ENCODE measurements at regions not wholly inside any gene's neighbourhood (a gene's known extent, or its start where the extent isn't known, plus 50 kb on each side); places are given as distances from the start of the nearest gene placed in this dataset.
"Not testable (repeated sequence)": the region's sequence is repeated elsewhere in the genome, so short reads cannot be mapped to it uniquely, and the experiment has no call there.

- no peak for DNase-seq
- Histone ChIP-seq H3K9me3 (no peaks in the 10 kb centered on the region), H3K4me1 (no peaks in the 10 kb centered on the region), H3K4me3 (no peak overlapping the region), H3K27me3 (no peaks in the 10 kb centered on the region), H3K36me3 (no peaks in the 10 kb centered on the region), H3K27ac (no peak overlapping the region)
- intact Hi-C loops (cut with DNase I; ENCODE audit: low total_unique reads): no loop called here
- no peak for TF ChIP-seq CTCF (IDR thresholded peaks at IDR 0.05)
These were observed 161.6 kb upstream of the CTAGE1 start for GRCh38 chr18:22579271-22579670.

- peaks cover 0 to 4% (median 0%) of the 10 kb centered on the region in 3 donors for H3K9me3 ChIP-seq
- H3K27ac ChIP-seq: no peak overlapping the region
- no peak overlapping the region for H3K4me3 ChIP-seq
- H3K27me3 ChIP-seq: no peaks in the 10 kb centered on the region
- no peak for DNase-seq
- no peaks in the 10 kb centered on the region for H3K4me1 ChIP-seq
- no peaks in the 10 kb centered on the region for H3K36me3 ChIP-seq
- intact Hi-C loops (cut with DNase I; ENCODE audit: low total_unique reads): no loop called here
- no peak for TF ChIP-seq CTCF (IDR thresholded peaks at IDR 0.05)
These were observed 167.6 kb upstream of the CTAGE1 start for GRCh38 chr18:22585333-22585732.

- intact Hi-C loops (cut with DNase I; ENCODE audit: low total_unique reads): no loop called here
- no peak overlapping the region for H3K27ac ChIP-seq
- DNase-seq: no peak
These were observed 168.1 kb upstream of the CTAGE1 start for GRCh38 chr18:22585821-22586220.

GRCh38 chr18:22591222-22591621 is 173.5 kb upstream of the CTAGE1 start:
- Histone ChIP-seq H3K9me3 (peaks cover 0 to 4% (median 0%) of the 10 kb centered on the region in 3 donors), H3K27ac (no peak overlapping the region), H3K4me3 (no peak overlapping the region), H3K36me3 (no peaks in the 10 kb centered on the region), H3K27me3 (no peaks in the 10 kb centered on the region), H3K4me1 (peaks cover 0 to 8% (median 0%) of the 10 kb centered on the region in 4 donors)
- DNase-seq: no peak
- TF ChIP-seq CTCF (IDR thresholded peaks at IDR 0.05): no peak
- intact Hi-C loops (cut with DNase I; ENCODE audit: low total_unique reads): no loop called here

More at GRCh38 chr18:22585821-22586220, 168.1 kb upstream of the CTAGE1 start:
- TF ChIP-seq CTCF (IDR thresholded peaks at IDR 0.05): no peak
- Histone ChIP-seq H3K36me3 (no peaks in the 10 kb centered on the region), H3K9me3 (peaks cover 0 to 4% (median 0%) of the 10 kb centered on the region in 3 donors), H3K4me3 (no peak overlapping the region), H3K27me3 (no peaks in the 10 kb centered on the region), H3K4me1 (peaks cover 0 to under 1% (median 0%) of the 10 kb centered on the region in 4 donors)

GRCh38 chr18:22594155-22594690 is 176.5 kb upstream of the CTAGE1 start:
- Histone ChIP-seq H3K27me3 (no peaks in the 10 kb centered on the region), H3K9me3 (no peaks in the 10 kb centered on the region), H3K4me1 (peaks cover 0 to 8% (median 0%) of the 10 kb centered on the region in 4 donors), H3K27ac (no peak overlapping the region), H3K36me3 (no peaks in the 10 kb centered on the region), H3K4me3 (no peak overlapping the region)
- intact Hi-C loops (cut with DNase I; ENCODE audit: low total_unique reads): no loop called here
- no peak for DNase-seq
- no peak for TF ChIP-seq CTCF (IDR thresholded peaks at IDR 0.05)

- Histone ChIP-seq H3K36me3 (no peaks in the 10 kb centered on the region), H3K9me3 (no peaks in the 10 kb centered on the region), H3K4me1 (peaks cover 0 to 33% (median 20%) of the 10 kb centered on the region in 4 donors), H3K27me3 (no peaks in the 10 kb centered on the region), H3K4me3 (no peak overlapping the region), H3K27ac (no peak overlapping the region)
- no peak for TF ChIP-seq CTCF (IDR thresholded peaks at IDR 0.05)
- no peak for DNase-seq
- intact Hi-C loops (cut with DNase I; ENCODE audit: low total_unique reads): no loop called here
These were observed 183.8 kb upstream of the CTAGE1 start for GRCh38 chr18:22601481-22601880.

GRCh38 chr18:22602456-22602855 is 184.7 kb upstream of the CTAGE1 start:
- intact Hi-C loops (cut with DNase I; ENCODE audit: low total_unique reads); H3K27me3 ChIP-seq; H3K36me3 ChIP-seq; H3K4me3 ChIP-seq; DNase-seq; H3K9me3 ChIP-seq; H3K27ac ChIP-seq: not testable (repeated sequence)
- peaks cover 0 to 43% (median 28%) of the 10 kb centered on the region in 4 donors for H3K4me1 ChIP-seq

All from tibial artery (tissue), 4 donors.